ENCODE measurements at regions not wholly inside any gene's neighbourhood (a gene's known extent, or its start where the extent isn't known, plus 50 kb on each side); places are given as distances from the start of the nearest gene placed in this dataset.
"Not testable (repeated sequence)": the region's sequence is repeated elsewhere in the genome, so short reads cannot be mapped to it uniquely, and the experiment has no call there.

DNA sequence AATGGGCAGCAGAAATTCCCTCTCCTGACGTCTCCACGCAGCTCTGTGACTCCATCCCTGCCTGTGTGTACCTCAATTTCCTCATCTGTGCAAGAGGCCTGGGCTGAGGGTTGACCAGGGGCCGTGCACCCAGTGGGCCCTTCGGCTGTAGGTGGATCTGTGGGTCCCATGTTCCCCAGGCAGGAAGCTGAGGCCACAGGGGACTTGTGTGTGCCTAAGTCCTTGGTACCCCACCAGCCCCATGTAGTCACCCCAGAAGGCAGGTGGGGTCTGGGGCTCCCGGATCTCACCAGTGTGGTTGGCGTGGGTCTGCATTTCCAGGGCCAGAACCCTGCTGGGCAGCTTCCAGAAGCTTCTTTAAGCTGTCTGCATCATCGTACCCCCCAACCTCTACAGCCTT is 177.4 kb upstream of the GSE1 start:
- no peak for DNase-seq (ENCODE audit: low read depth in 1 of 2, low spot score in 1 of 2)

DNA sequence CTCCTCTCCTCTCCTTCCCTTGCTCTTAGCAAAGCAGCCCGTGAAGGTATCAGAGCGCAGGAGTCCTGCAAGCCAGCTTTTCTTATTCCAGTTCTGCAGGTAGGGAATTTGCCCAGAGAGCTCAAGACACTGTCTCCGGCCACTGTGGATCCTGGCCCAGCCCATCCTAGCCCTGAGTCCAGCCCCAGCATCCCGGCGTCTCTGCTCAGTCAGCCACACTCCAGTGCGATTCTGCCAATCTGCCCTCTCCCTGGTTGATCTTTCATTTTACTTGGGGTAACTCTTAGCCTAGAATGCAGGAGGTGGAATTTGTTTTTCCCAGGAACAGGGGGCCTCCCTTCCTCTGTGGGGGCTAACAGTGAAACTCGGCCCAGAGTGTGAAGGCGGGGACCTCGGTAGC is 176.9 kb upstream of the GSE1 start:
- DNase-seq (ENCODE audit: low read depth in 1 of 2, low spot score in 1 of 2), result no peak

DNA sequence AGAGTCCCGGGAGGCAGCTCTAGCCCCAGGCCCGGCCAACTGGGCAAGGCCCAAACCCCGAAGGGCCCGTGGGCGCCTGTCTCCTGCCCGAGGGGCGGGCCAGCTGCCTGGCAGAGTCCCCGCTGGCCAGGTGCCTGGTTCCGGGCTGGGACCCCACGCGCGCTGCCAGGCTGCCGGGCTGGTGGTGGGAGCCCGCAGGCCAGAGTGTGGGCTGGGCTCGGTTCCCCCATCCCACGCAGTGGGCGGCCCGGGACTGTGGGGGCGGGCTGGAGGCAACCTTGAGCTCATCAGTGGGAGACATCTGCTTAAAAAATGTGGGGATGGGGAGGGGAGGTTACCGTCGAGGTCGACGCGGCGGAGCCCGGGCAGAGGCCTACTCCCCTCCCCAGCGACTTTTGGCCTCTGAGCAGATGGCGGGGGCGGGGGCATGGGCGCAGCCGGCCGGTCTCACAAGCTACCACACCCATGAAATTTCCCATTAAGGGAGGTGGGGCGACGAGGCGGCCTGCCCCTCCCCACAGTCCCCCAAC is 176.4 kb upstream of the GSE1 start:
- no peak for DNase-seq (ENCODE audit: low read depth in 1 of 2, low spot score in 1 of 2)

- DNase-seq (ENCODE audit: low read depth in 1 of 2, low spot score in 1 of 2), result no peak
Measured at GRCh38 chr16:85437166-85438052, 175.7 kb upstream of the GSE1 start.

DNA sequence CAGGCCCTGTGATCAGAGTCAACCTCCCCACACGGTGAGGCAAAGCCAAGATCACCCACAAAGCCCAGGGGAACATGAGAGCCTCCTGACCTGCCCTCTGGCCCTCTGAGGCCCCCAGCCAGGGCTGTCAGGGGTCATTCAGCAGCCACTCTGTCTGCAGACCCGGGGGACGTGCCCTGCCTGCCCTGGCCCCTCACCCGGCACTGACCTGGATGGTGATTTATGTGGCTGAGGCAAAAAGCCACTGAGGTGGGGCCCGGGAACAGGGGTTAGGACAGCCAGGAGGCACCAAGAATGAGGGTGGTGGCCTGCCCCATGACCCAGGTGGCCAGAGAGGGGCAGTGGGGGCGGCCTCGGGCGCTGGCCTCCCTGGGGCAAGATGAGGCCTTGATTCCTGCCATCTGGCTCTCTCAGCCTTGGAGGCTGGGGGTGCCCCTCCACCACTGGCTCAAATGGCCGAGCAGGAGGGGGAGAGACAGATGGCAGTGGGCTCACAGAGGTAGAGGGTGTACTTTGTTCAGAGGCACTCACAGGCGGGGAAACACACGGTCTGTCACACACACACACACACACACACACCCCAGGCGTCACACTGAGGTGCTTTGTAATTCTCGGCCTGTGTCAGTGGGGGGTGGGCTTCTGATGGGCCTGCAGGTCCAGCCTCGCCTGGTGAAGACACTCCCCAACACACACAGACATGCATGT is 174.0 kb upstream of the GSE1 start:
- no peak for DNase-seq (ENCODE audit: low read depth in 1 of 2, low spot score in 1 of 2)

DNA sequence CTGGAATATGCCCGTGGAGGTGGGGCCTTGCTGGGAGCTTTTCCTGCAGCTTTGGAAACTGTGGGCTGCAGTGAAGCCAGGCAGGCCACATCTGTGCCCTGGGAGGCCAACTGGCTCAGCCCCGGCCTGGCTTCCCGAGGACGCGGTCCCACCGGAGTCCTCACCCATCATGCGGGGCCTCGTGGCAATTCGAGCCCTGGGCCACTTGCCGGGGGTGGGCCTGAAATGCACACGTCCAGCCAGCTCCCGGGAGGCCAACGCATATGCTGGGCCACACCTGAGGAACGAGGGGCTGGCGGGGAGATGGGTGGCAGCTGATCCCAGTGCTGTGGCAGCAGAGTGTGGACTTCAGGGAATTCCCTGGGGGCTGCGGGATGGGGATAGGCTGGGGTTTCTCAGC is 172.4 kb upstream of the GSE1 start:
- DNase-seq (ENCODE audit: low read depth in 1 of 2, low spot score in 1 of 2), result no peak

DNA sequence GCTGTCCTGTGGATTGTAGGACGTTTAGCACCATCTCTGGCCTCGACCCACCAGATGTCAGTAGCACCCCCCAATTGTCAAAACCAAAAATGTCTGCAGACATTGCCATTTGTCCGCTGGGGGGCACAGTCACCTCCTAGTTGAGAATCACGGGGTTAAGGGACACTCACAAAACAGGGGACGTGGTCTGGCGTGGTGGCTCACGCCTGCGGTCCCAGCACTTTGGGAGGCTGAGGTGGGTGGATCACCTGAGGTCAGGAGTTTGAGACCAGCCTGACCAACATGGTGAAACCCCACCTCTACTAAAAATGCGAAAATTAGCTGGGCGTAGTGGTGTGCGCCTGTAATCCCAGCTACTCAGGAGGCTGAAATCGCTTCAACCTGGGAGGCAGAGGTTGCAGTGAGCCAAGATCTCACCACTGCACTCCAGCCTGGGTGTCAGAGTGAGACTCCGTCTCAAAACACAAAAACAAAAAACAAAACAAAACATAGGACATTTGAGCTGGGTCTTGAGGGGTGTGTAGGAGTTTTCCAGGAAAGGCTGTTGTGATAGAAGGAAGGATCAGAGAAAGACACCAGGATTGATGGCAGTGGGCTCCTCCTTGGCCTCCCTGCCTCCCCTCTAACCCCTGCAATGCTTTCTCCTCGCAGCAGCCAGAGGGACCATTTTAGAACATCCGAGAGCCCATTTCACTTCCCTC is 171.8 kb upstream of the GSE1 start:
- no peak for DNase-seq (ENCODE audit: low read depth in 1 of 2, low spot score in 1 of 2)

- no peak for DNase-seq (ENCODE audit: low read depth in 1 of 2, low spot score in 1 of 2)
Measured at GRCh38 chr16:85441890-85442670, 171.0 kb upstream of the GSE1 start.

DNA sequence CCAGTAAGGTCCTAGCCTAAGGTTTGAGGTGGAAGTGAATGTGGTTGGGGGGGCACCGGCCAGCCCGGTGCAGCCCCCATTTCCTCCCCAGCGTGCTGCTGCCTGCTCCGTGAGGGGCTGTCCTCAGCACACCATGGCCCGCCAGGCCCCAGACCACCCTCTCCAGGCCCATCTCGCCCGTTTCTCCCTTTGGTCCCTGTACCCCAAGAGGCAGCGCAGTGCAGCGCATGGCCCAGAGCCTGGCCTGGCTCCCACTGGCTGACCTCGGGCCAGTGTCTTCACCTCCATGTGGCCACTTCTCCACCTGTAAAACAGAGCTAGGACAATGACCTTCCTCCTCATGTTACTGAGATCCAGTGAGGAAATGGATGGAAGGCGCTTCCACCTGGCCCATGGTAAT is 170.0 kb upstream of the GSE1 start:
- no peak for DNase-seq (ENCODE audit: low read depth in 1 of 2, low spot score in 1 of 2)

GRCh38 chr16:85443531-85443930 is 169.6 kb upstream of the GSE1 start:
- DNase-seq (ENCODE audit: low read depth in 1 of 2, low spot score in 1 of 2), result no peak

GRCh38 chr16:85445064-85445778 is 167.9 kb upstream of the GSE1 start:
- DNase-seq (ENCODE audit: low read depth in 1 of 2, low spot score in 1 of 2), result no peak

DNA sequence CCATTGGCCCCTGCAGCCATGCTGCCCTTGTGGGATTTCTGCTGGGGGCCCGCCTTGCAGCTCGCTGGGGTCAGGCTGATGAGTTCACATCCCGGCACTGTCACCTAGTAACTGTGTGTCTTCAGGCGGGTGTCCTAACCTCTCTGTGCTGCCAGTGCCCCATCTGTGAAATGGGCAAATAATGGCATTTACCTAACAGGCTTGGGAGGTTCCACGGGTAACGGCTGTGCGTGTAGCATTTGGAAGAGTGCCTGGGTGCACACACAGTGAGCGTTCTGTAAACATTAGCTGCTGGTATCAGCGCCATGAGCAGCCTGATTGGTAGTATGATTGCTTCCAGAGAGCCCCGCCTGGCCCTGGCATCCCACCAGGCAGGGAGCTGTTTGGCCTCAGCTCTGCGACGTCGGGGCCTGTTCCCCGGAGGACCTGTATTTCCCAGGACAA is 167.3 kb upstream of the GSE1 start:
- no peak for DNase-seq (ENCODE audit: low read depth in 1 of 2, low spot score in 1 of 2)

DNA sequence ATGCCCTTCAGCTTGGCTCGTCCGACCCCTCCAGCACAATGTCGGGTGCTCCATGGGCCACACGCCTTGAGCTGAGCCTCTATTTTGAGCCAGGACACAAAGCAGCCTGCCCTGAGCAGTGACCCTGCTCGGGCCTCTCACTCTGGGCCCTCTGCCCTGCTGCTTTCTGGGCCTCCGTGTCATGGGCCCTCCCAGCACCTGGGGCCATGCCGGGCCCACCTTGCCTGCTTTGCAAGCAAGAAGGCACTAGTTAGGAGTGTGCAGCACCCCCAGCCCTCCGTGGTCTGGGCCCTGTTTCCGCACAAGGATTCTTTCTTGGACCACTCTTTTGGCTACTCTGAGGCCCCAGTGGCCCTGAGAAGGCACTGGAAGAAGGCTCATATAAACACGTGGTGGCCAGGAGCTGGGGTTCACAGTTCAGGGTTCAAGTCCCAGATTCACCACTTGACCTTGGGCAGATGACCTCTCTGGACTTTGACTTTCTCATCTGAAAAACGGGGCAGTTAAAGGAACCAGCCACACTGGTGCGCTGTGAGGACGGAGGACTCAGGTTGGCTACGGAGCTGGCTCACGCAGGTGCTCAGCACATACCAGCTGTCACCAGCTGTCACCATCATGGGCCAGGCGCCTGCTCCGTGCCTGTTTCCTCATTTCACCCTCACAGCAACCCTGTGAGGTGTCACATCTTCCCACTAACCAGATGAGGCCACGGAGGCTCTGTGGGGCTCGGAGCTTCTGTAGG is 166.0 kb upstream of the GSE1 start:
- DNase-seq (ENCODE audit: low read depth in 1 of 2, low spot score in 1 of 2), result no peak

GRCh38 chr16:85447693-85448313 is 165.3 kb upstream of the GSE1 start:
- DNase-seq (ENCODE audit: low read depth in 1 of 2, low spot score in 1 of 2), result no peak

DNA sequence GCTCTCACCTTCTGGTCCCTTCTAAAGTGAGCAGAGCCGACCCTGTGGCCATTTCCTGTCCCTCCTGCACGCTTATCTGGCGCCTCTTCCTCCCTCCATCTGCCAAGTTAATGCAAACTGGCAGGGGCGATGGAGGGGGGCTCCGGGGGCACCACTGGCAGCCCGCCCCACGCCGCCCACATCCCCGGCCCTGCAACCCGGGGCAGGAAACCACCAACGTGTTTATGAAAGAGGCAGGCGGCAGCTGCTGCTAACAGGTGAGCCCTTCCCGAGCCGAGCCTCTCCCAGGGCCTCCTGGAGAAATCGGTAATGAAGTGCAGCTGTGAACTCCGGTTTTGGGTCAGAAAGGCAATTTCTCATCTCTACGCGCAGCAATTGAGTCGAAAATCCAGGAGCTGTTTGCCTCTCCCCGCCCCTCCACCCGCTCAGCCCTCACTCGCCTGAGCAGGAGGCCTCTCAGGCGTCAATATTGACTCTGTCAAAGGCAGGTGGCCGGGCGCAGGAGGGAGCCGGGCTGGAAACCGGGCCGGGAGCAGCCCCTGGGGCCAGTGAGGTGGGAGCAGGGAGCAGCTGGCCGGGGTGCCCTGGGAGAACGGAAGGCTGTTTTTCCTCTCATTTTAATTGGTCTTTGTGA is 164.4 kb upstream of the GSE1 start:
- peak in 1 of 2 donors; percentile 6 for DNase-seq (ENCODE audit: low read depth in 1 of 2, low spot score in 1 of 2)

GRCh38 chr16:85449191-85449884 is 163.8 kb upstream of the GSE1 start:
- no peak for DNase-seq (ENCODE audit: low read depth in 1 of 2, low spot score in 1 of 2)

- no peak for DNase-seq (ENCODE audit: low read depth in 1 of 2, low spot score in 1 of 2)
Measured at GRCh38 chr16:85449885-85450245, 163.3 kb upstream of the GSE1 start.

- DNase-seq (ENCODE audit: low read depth in 1 of 2, low spot score in 1 of 2), result not testable (repeated sequence)
Measured at GRCh38 chr16:85451142-85451541, 162.0 kb upstream of the GSE1 start.
